ENCODE measurements at regions not wholly inside any gene's neighbourhood (a gene's known extent, or its start where the extent isn't known, plus 50 kb on each side); places are given as distances from the start of the nearest gene placed in this dataset.
"Not testable (repeated sequence)": the region's sequence is repeated elsewhere in the genome, so short reads cannot be mapped to it uniquely, and the experiment has no call there.

DNA sequence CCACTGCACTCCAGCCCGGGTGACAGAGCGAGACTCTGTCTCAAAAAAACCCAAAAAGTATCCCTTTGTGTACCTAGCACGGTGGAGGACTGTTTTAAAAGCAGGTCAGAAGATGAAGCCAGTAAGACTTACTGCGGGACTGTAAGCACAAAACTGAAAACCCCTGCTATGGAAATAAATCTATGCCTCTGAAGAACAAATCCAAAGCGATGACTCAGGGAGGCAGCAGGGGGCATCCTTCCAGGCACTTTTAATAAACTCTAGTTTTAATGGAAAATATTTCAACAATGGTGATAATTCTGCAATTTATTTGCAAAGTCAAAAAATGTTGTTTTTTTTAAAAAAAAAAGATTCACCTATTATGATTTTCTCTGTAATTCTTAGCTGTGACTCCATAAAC is 326.8 kb downstream of the BCL2L11 start:
- intact Hi-C loops (cut with micrococcal nuclease): not testable (repeated sequence)
- ATAC-seq: peak; percentile 59; the same call in 1 of the 2 replicates

DNA sequence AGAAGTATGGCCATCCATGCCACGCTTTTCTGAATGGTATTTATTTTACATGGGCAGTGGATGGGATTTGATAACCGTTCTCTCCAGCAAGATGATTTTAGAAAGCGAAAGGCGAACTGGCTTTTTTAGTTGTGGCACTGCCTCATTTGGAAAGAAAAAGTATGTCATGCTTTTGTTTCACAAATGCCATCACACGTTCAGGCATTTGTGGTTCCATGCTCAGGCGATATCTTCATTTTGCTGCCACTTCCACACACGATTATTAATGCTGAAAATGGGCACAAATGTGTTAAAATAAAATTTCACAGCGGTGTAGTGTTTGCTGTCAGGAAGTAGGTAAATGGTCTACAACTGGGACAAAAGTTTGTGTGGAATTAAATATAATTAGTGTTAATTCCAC is 328.1 kb downstream of the BCL2L11 start:
- BruUV-seq (replicated peaks); H3K4me2 ChIP-seq (ENCODE audit: low read length); H3K9me3 ChIP-seq (ENCODE audit: control insufficient read depth in 1 of 2, insufficient read depth in 1 of 2, low read depth in 1 of 2, low read length in 2 of 2); H4K20me1 ChIP-seq (ENCODE audit: insufficient read depth); H3K9me2 ChIP-seq (ENCODE audit: insufficient read depth); POLR2A ChIA-PET; RAD21 ChIA-PET (ENCODE audit: low non-redundant PET in 1 of 2, low total read pairs in 2 of 2, uncharacterized antibody in 2 of 2, unreplicated experiment in 2 of 2); CTCF ChIA-PET; H3K4me3 ChIP-seq (replicated peaks in 1 of 2; ENCODE audit: low read depth in 1 of 2, low read length in 2 of 2); H3K4me1 ChIP-seq (ENCODE audit: control insufficient read depth in 1 of 2, insufficient read depth in 2 of 2, low read length in 2 of 2); H2AFZ ChIP-seq (ENCODE audit: low read depth, low read length, poor library complexity, severe bottlenecking); H3K27me3 ChIP-seq (ENCODE audit: insufficient read depth, low read length); H3K36me3 ChIP-seq (ENCODE audit: control insufficient read depth in 1 of 2, insufficient read depth in 2 of 2, low read length in 2 of 2); intact Hi-C loops (cut with micrococcal nuclease); H3K9ac ChIP-seq (ENCODE audit: low read length); ATAC-seq; DNase-seq (ENCODE audit: low read depth, low spot score); H3K27ac ChIP-seq (ENCODE audit: low read depth, low read length): not testable (repeated sequence)
- H3K79me2 ChIP-seq (ENCODE audit: insufficient read depth, low read length): peaks cover 10% of the 10 kb centered on the region; the same call in 1 of the 2 replicates

More for the DNA sequence above, 326.8 kb downstream of the BCL2L11 start:
- H3K4me1 ChIP-seq (ENCODE audit: control insufficient read depth in 1 of 2, insufficient read depth in 2 of 2, low read length in 2 of 2); H3K9me2 ChIP-seq (ENCODE audit: insufficient read depth); H3K4me2 ChIP-seq (ENCODE audit: low read length); H3K4me3 ChIP-seq (replicated peaks in 1 of 2; ENCODE audit: low read depth in 1 of 2, low read length in 2 of 2); RAD21 ChIA-PET (ENCODE audit: low non-redundant PET in 1 of 2, low total read pairs in 2 of 2, uncharacterized antibody in 2 of 2, unreplicated experiment in 2 of 2); CTCF ChIA-PET; H3K36me3 ChIP-seq (ENCODE audit: control insufficient read depth in 1 of 2, insufficient read depth in 2 of 2, low read length in 2 of 2); DNase-seq (ENCODE audit: low read depth, low spot score); H3K9ac ChIP-seq (ENCODE audit: low read length); POLR2A ChIA-PET; H4K20me1 ChIP-seq (ENCODE audit: insufficient read depth); BruUV-seq (replicated peaks); H3K9me3 ChIP-seq (ENCODE audit: control insufficient read depth in 1 of 2, insufficient read depth in 1 of 2, low read depth in 1 of 2, low read length in 2 of 2); H3K27ac ChIP-seq (ENCODE audit: low read depth, low read length); H2AFZ ChIP-seq (ENCODE audit: low read depth, low read length, poor library complexity, severe bottlenecking); H3K27me3 ChIP-seq (ENCODE audit: insufficient read depth, low read length): not testable (repeated sequence)
- H3K79me2 ChIP-seq (ENCODE audit: insufficient read depth, low read length): peaks cover 10% of the 10 kb centered on the region; the same call in 1 of the 2 replicates

- intact Hi-C loops (cut with micrococcal nuclease); POLR2A ChIA-PET; CTCF ChIA-PET: not testable (repeated sequence)
Observed at GRCh38 chr2:111450526-111450925, 329.8 kb downstream of the BCL2L11 start.

GRCh38 chr2:111451692-111452199 is 331.0 kb downstream of the BCL2L11 start:
- peaks cover 18% of the 10 kb centered on the region for H3K79me2 ChIP-seq (ENCODE audit: insufficient read depth, low read length)
- H2AFZ ChIP-seq (ENCODE audit: low read depth, low read length, poor library complexity, severe bottlenecking); H3K9me2 ChIP-seq (ENCODE audit: insufficient read depth); RAD21 ChIA-PET (ENCODE audit: low non-redundant PET in 1 of 2, low total read pairs in 2 of 2, uncharacterized antibody in 2 of 2, unreplicated experiment in 2 of 2); H3K4me3 ChIP-seq (replicated peaks in 1 of 2; ENCODE audit: low read depth in 1 of 2, low read length in 2 of 2); H3K36me3 ChIP-seq (ENCODE audit: control insufficient read depth in 1 of 2, insufficient read depth in 2 of 2, low read length in 2 of 2); ATAC-seq; H3K4me2 ChIP-seq (ENCODE audit: low read length); H3K27ac ChIP-seq (ENCODE audit: low read depth, low read length); POLR2A ChIA-PET; CTCF ChIA-PET; H3K4me1 ChIP-seq (ENCODE audit: control insufficient read depth in 1 of 2, insufficient read depth in 2 of 2, low read length in 2 of 2); H3K9ac ChIP-seq (ENCODE audit: low read length); H4K20me1 ChIP-seq (ENCODE audit: insufficient read depth); H3K9me3 ChIP-seq (ENCODE audit: control insufficient read depth in 1 of 2, insufficient read depth in 1 of 2, low read depth in 1 of 2, low read length in 2 of 2); intact Hi-C loops (cut with micrococcal nuclease); DNase-seq (ENCODE audit: low read depth, low spot score); BruUV-seq (replicated peaks); H3K27me3 ChIP-seq (ENCODE audit: insufficient read depth, low read length): not testable (repeated sequence)

More at GRCh38 chr2:111450526-111450925, 329.8 kb downstream of the BCL2L11 start:
- H4K20me1 ChIP-seq (ENCODE audit: insufficient read depth); H3K4me1 ChIP-seq (ENCODE audit: control insufficient read depth in 1 of 2, insufficient read depth in 2 of 2, low read length in 2 of 2); H3K9ac ChIP-seq (ENCODE audit: low read length); H3K4me2 ChIP-seq (ENCODE audit: low read length); DNase-seq (ENCODE audit: low read depth, low spot score); H3K9me2 ChIP-seq (ENCODE audit: insufficient read depth); H3K4me3 ChIP-seq (replicated peaks in 1 of 2; ENCODE audit: low read depth in 1 of 2, low read length in 2 of 2); H2AFZ ChIP-seq (ENCODE audit: low read depth, low read length, poor library complexity, severe bottlenecking); RAD21 ChIA-PET (ENCODE audit: low non-redundant PET in 1 of 2, low total read pairs in 2 of 2, uncharacterized antibody in 2 of 2, unreplicated experiment in 2 of 2); H3K27ac ChIP-seq (ENCODE audit: low read depth, low read length); H3K36me3 ChIP-seq (ENCODE audit: control insufficient read depth in 1 of 2, insufficient read depth in 2 of 2, low read length in 2 of 2); H3K27me3 ChIP-seq (ENCODE audit: insufficient read depth, low read length); ATAC-seq; H3K9me3 ChIP-seq (ENCODE audit: control insufficient read depth in 1 of 2, insufficient read depth in 1 of 2, low read depth in 1 of 2, low read length in 2 of 2); BruUV-seq (replicated peaks): not testable (repeated sequence)
- H3K79me2 ChIP-seq (ENCODE audit: insufficient read depth, low read length): peaks cover 15% of the 10 kb centered on the region

DNA sequence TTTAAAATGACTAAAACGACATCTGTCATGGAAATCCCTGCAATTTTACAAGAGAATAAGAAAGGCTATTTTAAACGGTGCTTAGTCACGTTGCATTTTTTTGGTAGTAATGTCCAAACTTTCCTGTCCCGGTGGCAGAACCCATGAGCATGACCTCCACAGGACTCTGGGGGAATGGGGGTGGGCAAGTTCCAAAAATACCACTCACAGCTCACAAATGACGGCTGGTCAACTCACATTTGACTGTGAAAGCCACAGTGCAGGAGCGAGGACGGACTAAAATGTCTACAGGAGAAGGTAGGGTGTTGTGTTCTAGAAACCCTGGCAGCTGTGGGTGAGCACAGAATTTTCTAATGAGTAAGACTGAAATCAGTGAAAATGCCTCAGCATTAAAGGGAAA is 331.5 kb downstream of the BCL2L11 start:
- ATAC-seq; H3K4me2 ChIP-seq (ENCODE audit: low read length); BruUV-seq (replicated peaks); H4K20me1 ChIP-seq (ENCODE audit: insufficient read depth); DNase-seq (ENCODE audit: low read depth, low spot score); RAD21 ChIA-PET (ENCODE audit: low non-redundant PET in 1 of 2, low total read pairs in 2 of 2, uncharacterized antibody in 2 of 2, unreplicated experiment in 2 of 2); H3K4me3 ChIP-seq (replicated peaks in 1 of 2; ENCODE audit: low read depth in 1 of 2, low read length in 2 of 2); H2AFZ ChIP-seq (ENCODE audit: low read depth, low read length, poor library complexity, severe bottlenecking); H3K27me3 ChIP-seq (ENCODE audit: insufficient read depth, low read length); H3K9me2 ChIP-seq (ENCODE audit: insufficient read depth); H3K9ac ChIP-seq (ENCODE audit: low read length); H3K27ac ChIP-seq (ENCODE audit: low read depth, low read length); H3K4me1 ChIP-seq (ENCODE audit: control insufficient read depth in 1 of 2, insufficient read depth in 2 of 2, low read length in 2 of 2); H3K36me3 ChIP-seq (ENCODE audit: control insufficient read depth in 1 of 2, insufficient read depth in 2 of 2, low read length in 2 of 2); intact Hi-C loops (cut with micrococcal nuclease); POLR2A ChIA-PET; CTCF ChIA-PET; H3K9me3 ChIP-seq (ENCODE audit: control insufficient read depth in 1 of 2, insufficient read depth in 1 of 2, low read depth in 1 of 2, low read length in 2 of 2): not testable (repeated sequence)
- peaks cover 20% of the 10 kb centered on the region for H3K79me2 ChIP-seq (ENCODE audit: insufficient read depth, low read length)

All from HCT116 (cell line).